ENCODE measurements at regions not wholly inside any gene's neighbourhood (a gene's known extent, or its start where the extent isn't known, plus 50 kb on each side); places are given as distances from the start of the nearest gene placed in this dataset.
A peak's percentile ranks its signal among the peaks of the same experiment; 100 is the strongest.
"Not testable (repeated sequence)": the region's sequence is repeated elsewhere in the genome, so short reads cannot be mapped to it uniquely, and the experiment has no call there.

- no peak for DNase-seq (ENCODE audit: low read depth)
Measured at GRCh38 chr21:32884062-32884461, 112.5 kb upstream of the PAXBP1 start.

GRCh38 chr21:32886339-32886738 lies 114.8 kb upstream of the PAXBP1 start:
- no peak for DNase-seq (ENCODE audit: low read depth)

- no peak for DNase-seq (ENCODE audit: low read depth)
Measured at GRCh38 chr21:32887026-32887425, 115.5 kb upstream of the PAXBP1 start.

GRCh38 chr21:32888971-32889370 lies 117.4 kb upstream of the PAXBP1 start:
- no peak for DNase-seq (ENCODE audit: low read depth)

- peak; percentile 1 for DNase-seq (ENCODE audit: low read depth)
Measured at GRCh38 chr21:32889596-32889995, 118.0 kb upstream of the PAXBP1 start.

- no peak for DNase-seq (ENCODE audit: low read depth)
Measured at GRCh38 chr21:32894321-32894720, 122.8 kb upstream of the PAXBP1 start.

- no peak for DNase-seq (ENCODE audit: low read depth)
Measured at GRCh38 chr21:32900814-32901213, 124.9 kb upstream of the OLIG2 start.

GRCh38 chr21:32907521-32907920 lies 118.2 kb upstream of the OLIG2 start:
- DNase-seq (ENCODE audit: low read depth): no peak

GRCh38 chr21:32908534-32908933 lies 117.2 kb upstream of the OLIG2 start:
- no peak for DNase-seq (ENCODE audit: low read depth)

- DNase-seq (ENCODE audit: low read depth): no peak
Measured at GRCh38 chr21:32909393-32909792, 116.3 kb upstream of the OLIG2 start.

GRCh38 chr21:32914424-32915039 lies 111.2 kb upstream of the OLIG2 start:
- no peak for DNase-seq (ENCODE audit: low read depth)

GRCh38 chr21:32915099-32915498 lies 110.6 kb upstream of the OLIG2 start:
- no peak for DNase-seq (ENCODE audit: low read depth)

- no peak for DNase-seq (ENCODE audit: low read depth)
Measured at GRCh38 chr21:32916088-32916487, 109.6 kb upstream of the OLIG2 start.

GRCh38 chr21:32916522-32917099 lies 109.1 kb upstream of the OLIG2 start:
- DNase-seq (ENCODE audit: low read depth): no peak

GRCh38 chr21:32917362-32918135 lies 108.2 kb upstream of the OLIG2 start:
- DNase-seq (ENCODE audit: low read depth): no peak

- no peak for DNase-seq (ENCODE audit: low read depth)
Measured at GRCh38 chr21:32918478-32919120, 107.1 kb upstream of the OLIG2 start.

GRCh38 chr21:32920474-32920873 lies 105.3 kb upstream of the OLIG2 start:
- DNase-seq (ENCODE audit: low read depth): no peak

GRCh38 chr21:32921632-32922230 lies 104.0 kb upstream of the OLIG2 start:
- no peak for DNase-seq (ENCODE audit: low read depth)

GRCh38 chr21:32925098-32925497 lies 100.6 kb upstream of the OLIG2 start:
- DNase-seq (ENCODE audit: low read depth): no peak

GRCh38 chr21:32929633-32930038 lies 96.1 kb upstream of the OLIG2 start:
- no peak for DNase-seq (ENCODE audit: low read depth)

GRCh38 chr21:32930673-32931072 lies 95.1 kb upstream of the OLIG2 start:
- DNase-seq (ENCODE audit: low read depth): no peak

- DNase-seq (ENCODE audit: low read depth): not testable (repeated sequence)
Measured at GRCh38 chr21:32934068-32934467, 91.7 kb upstream of the OLIG2 start.

- no peak for DNase-seq (ENCODE audit: low read depth)
Measured at GRCh38 chr21:32934829-32935228, 90.9 kb upstream of the OLIG2 start.

Measured in amniotic epithelial cell (primary cell).